ENCODE measurements at regions not wholly inside any gene's neighbourhood (a gene's known extent, or its start where the extent isn't known, plus 50 kb on each side); places are given as distances from the start of the nearest gene placed in this dataset.

DNA sequence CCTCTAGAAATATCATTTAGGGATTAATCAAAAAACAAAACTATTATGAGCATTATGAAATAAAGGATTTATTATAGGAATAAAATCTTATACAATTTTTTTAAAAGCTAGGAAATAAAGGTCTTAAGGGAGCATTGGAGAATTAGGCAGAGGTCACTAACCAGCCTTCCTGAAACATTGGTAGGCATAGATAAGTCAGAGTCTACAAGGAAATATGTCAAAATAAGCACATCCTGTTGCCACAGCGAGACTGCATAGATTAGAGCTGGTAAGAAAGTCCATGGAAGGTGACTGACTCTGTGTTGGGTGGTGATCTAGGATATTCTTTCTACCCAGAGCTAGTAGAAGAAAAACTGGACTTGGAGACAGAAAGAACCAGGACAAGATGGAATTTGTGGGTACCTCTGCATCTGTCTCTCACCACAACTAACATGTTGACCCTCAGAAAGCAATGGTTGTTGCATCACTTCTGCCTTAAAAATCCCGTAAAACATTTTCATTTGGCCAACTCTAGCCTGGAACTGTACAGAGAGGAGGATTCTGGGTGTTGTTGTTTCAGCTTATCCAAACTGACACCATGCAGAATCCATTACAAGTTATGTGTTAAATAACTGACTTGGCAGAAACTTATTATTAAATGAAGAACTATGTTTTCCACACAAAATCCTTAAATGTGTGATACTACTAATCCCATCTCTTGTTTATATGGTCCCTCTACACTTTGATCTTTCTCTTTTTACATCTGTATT is 77.1 kb downstream of the FBXO5 start:
- DNase-seq, result no peak

DNA sequence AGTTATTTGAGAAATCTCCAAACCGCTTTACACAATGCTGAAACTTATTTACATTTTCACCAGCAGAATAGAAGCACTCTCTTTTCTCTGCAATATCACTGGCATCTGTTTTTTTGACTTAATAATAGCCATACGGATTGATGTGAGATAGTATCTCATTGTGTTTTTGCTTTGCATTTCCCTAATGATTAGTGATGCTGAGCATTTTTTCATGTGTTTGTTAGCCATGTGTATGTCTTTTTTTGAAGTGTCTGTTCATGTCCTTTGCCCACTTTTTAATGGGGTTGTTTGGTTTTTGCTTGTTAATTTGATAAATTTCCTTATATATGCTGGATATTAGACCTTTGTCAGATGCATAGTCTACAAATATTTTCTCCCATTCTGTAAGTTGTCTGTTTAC is 73.6 kb downstream of the FBXO5 start:
- DNase-seq, result no peak

DNA sequence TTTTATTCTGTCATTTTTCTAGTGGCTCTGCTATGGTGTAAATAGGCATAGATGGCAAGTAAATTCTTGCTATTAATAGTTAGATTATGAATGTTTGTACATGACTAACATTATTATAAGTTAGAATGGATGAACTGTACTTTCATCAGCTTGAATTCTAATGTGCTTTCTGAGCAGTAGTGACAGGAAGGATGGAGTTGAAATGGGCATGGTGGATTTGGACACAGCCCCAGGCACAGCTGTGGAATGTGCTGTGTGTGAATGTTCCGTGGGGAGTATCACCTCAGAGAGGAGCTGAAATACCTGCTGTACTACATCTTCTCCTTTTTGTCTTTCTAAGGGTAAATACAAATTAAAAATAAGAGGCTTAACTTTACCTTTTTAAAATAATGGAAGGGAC is 66.8 kb downstream of the FBXO5 start:
- no peak for DNase-seq

GRCh38 chr6:152918991-152919390 is 63.9 kb downstream of the FBXO5 start:
- no peak for DNase-seq

GRCh38 chr6:152920016-152920415 is 62.8 kb downstream of the FBXO5 start:
- no peak for DNase-seq

Measured in effector CD4-positive, alpha-beta T cell (primary cell).